HG03439 (cell line): ENCODE measurements at regions not wholly inside any gene's neighbourhood (a gene's known extent, or its start where the extent isn't known, plus 50 kb on each side); places are given as distances from the start of the nearest gene placed in this dataset.

Experiments
- ATAC-seq: cut with Tn5 transposase; IDR thresholded peaks from one replicate; pipeline ENCODE4 v1.9.1; 2021; ENCODE audit warnings: mild to moderate bottlenecking, moderate library complexity; ENCODE audit not compliant: unreplicated experiment

DNA sequence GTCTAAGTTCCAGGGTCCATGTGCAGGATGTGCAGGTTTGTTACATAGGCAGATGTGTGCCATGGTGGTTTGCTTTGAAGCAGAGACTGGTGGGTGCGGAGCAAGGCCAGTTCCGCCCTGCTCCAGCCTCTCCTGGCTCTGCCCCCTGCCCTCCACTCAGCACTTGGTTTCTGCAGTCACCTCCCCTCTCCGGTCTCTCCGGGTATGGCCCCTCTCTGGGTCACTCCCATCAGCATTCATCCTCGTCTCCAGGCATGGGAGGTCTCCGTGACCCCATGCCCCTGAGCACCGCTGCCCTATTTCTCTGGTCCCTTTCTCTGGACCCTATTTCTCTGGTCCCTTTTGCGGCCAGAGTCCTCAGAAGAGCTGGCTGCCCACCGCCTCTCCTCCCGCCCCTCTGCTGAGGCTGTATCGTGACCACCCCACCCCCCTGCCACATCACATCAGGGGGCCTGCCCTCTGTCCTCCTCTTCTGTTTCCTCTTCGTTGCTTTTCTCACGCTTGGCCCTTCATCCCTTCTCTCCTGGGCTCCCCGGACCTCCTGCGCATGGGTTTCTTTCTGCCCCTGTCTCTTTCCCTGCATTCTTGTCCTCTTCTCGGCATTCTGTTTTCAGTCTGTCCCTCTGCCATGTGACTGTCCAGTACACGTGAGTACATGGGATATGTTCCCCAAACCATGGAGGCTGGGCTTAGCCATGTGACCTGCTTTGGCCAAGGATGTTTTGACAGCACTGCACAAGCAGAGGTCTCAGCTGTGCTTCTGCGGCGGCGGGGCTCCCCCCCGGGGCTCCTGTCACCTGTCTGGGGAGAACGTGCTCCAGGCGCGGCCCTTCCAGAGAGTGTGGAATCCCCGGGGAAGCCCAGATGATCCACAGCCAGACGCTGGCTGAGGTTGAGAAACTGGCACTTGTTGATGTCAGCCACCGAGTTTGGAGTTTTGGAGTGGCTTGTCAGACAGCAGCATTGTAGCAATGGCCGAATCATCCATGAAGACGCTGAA is 54.4 kb upstream of the C1orf174 start:
- no peak for ATAC-seq

DNA sequence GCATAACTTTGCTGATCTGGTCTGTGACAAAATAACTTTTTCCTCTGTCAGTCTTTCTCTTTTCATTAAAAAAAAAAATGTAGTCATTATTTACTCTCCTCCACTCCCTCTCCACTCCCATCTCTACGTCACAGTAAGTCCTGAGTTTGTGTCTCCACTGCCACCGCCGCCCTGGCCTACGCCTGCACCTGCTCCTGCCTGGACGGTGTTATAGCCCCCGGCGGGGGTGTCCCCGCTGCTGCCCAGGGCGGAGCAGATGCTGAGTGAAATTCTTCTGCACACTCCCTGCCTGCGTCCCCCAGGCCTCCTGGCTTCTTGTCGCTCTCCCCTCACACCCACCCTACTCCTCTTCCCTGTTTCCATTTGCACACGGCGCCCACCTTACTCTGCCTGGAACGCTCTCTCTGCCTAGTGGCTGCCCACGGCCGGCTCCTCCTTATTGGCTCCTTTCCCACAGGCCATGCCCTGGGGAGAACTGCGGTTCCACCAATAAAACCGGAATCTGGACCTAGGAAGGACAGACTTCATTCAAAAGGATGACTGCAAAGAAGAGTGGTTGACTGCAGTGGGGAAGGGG is 55.2 kb upstream of the C1orf174 start:
- ATAC-seq: no peak

DNA sequence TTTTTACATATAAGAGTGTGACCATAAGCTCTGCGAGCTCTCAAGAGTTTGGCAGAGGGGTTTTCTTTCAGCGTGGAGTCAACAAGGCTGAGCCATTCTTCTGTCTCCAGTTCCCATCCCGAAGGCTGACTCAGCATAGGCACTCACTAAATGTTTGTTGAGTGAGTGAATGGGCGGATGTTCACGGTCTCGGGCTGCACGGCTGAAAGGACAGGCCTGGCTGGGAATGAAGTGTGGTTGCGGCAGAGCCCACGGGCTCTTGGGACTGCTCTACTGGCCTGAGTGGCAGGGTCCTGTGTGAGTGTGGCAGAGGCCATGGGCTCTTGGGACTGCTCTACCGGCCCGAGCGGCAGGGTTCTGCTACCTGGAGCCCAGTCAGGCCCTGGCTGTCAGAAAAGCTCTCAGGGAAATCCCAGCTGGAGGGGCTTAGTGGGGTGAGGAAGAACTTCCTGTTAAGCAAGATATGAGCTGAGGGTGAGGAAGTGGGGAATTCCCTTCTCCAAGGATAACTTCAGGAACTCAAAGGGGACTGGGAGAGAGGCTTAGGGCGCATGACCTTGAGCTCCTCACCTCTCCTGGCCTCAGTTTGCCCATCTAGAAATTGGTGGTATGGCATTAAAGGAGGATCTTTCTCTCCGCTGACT is 56.6 kb upstream of the C1orf174 start:
- no peak for ATAC-seq

DNA sequence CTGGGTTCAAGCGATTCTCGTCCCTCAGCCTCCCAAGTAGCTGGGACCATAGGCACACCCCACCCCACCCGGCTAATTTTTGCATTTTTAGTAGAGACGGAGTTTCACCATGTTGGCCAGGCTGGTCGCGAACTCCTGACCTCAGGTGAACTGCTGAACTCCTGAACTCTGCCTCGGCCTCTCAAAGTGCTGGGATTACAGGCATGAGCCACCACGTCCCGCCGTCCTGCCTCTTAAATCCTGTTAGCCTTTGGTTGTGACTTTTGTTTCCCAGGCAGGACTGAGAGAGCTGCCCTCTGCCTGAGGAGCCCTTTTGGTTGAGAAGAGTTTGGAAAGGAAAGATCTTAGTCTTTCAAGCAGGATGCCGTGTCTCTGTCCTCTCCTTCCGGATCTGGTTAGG is 59.3 kb upstream of the C1orf174 start:
- no peak for ATAC-seq

DNA sequence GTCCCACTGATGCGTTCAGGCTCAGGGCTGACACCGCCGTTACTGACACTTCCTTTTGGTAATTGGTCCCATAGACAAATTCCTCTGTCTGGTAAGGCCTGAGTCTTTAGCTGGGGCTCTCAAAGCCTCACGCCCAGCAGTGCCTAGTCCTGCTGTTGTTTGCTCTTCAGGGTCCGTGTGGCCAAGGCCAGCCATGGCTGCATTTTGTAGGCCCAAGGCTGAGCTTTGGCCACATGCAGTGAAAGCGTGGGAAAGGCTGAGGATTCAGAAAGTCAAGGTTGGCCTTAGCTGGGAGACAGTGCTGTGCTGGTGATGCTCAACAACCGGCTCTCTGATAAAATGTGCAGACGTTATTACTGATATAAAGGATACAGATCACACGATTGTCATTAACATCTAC is 63.5 kb upstream of the C1orf174 start:
- no peak for ATAC-seq

DNA sequence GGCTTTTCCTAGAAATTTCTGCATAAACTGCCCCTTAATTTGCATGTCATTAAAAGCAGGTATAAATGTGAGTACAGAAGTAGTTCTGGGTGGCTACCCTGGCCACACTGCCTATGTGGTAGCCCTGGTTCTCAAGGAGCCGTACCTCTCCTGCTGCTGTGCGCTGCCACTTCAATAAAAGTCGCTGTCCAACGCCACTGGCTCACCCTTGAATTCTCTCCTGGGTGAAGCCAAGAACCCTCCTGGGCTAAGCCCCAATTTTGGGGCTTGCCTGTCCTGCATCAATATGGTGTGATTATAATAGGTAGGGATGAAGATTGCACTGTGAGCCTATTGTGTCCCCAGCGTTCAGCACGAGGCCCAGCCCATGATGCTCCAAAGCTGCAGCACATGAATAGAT is 65.6 kb upstream of the C1orf174 start:
- no peak for ATAC-seq

DNA sequence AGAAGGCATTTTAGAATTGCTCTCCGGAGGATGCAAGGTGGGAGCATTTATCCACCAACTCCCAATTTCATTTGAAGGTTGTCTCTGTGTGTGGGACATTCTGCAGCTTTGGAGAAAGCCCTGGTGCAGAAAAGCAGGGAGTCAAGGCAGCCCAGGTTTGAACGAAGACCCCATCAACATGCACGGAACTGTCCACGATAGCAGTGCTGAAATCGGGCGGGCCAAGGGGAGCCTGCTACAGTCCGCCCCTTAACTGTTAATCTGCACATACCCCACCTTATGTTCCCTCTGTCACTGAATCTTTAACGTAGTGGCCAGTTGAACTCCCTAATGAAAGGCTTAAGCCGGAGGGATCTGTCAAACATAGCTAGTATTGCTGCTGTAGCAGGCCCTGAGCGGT is 68.8 kb upstream of the C1orf174 start:
- ATAC-seq: no peak

DNA sequence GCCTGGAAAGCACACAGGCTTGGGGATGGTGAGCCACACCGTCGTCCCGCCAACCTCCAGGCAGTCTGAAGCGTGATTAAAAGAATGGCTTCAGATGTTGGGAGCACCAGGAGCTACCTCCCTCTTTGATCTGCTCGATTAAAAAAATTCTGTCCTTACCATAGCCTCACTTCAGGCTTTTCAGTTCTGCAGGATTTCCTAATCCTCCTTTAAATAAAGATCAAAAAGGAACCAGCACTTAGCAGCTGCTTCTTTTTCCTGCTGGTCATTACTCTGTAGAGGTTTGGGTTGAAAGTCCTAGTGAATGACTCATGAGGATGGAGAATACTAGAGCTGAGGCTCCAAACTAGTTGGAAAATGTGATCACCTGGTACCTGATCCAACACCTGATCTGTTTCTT is 71.9 kb upstream of the C1orf174 start:
- ATAC-seq: no peak

DNA sequence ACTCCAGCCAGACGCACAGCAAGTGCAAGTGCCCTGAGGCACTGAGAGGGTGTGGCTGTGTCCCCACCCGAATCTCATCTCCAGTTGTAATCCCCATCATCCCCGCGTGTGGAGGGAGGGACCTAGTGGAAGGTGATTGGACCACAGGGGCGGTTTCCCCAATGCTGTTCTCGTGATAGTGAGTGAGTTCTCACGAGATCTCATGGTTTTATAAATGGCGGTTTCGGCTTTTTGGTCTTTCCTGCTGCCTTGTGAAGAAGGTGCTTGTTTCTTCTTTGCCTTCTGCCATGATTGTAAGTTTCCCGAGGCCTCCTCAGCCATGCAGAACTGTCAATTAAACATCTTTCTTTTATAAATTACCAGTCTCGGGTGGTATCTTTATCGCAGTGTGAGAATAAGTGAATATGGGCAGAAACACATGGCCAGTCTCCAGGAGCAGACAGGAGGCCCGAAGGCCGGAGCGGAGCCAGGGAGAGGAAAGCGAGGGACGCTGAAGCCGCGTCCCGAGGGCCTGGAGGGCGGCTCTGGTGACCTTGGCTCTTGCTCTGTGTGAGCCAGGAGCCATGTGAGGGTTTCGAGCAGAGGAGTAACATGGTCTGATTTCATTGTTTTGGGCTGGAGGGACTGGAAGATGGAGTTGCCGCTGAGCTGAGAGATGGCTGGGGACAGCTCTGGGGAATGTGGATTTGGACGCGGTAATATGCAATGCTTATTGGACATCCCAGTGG is 76.0 kb upstream of the C1orf174 start:
- ATAC-seq: no peak

DNA sequence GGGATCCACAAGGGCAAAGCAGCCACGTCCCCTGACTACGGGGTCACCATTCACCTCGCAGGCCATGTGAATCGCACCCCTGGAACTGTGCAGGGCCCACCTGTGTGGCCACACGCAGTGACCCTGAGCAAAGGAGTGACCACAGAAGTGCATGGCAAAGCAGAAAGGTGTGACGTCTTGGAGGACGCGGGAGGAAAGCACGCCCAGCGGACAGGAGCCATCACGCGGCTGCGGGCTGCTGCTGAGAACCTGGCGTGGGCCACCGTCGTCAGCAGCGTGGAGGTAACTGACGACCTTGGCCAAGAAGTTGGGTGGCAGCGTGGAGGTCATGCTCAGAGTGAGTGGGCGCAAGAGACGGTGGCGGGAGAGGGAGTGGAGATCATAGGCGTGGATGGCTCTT is 76.7 kb upstream of the C1orf174 start:
- ATAC-seq: no peak

DNA sequence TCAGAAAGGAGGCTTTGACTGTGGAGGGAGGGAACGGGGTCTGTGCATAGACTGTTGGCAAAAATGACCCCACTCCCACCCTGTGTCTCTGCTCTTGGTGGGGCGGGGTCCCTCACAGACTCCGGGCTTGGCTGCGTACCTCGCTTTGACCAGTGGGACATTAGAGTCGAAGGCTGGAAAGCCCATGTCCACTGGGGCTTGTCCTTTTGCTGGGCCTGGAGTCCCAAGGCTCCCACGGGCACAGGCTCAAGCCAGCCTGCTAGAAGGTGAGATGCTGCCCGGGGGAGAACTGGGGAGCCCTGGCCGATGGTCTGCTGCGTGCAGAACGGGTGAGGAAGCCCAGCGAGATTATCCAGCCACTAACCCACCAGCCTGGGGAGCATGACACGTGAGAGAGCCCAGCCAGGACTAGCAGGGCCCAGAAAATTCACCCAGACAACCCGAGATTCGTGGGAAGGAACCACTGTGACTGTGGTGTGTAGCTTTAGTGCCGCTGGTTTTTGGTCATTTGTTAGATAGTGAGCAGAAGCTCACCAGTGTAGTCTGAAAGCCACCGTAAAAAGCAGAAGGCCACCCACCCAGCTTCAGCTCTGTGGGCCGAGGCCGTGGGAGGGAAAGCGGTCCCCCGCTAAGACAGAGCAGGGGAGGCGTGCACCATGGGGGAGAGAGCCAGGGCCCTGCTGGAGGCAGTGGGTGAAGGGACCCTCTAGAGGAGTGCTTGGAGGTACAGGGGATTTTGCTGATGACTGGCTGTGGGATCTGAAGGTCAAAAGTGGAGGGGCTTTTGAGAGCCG is 78.3 kb upstream of the C1orf174 start:
- no peak for ATAC-seq

DNA sequence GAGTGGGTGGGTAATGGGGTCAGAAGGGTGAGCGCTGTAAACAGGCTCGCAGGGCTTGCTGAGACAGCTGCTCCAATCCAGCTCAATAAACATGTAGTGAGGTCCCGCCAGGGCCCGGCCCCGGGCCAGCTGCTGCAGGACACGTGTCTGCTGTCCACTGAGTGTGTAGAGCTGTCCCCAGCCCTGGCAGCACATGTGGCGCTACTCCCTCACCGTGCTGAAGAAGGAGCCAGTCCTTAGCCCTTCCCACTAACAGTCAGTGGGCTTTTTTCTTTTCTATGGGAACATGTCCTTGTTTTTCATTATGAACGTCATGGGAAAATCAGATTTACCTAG is 78.9 kb upstream of the C1orf174 start:
- ATAC-seq: no peak

DNA sequence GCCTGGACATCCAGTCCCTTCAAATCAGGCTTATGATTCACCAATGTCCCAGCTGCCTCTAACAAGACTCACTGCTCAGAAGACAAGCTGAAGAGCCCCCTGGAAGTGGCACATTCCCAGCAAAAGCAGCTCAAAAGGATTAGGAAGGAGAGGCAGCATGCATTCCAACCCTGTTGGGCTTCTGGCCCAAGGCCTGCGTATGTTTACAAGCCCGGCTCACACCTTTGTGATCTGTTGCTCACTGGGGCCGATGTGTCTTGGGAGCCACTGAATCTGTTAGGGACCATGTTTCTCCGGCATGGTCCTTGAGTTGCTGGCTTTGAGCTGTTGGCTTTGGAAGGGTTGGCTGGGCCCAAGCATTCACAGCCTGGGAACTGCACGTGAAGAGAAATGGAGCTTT is 81.2 kb upstream of the C1orf174 start:
- ATAC-seq: no peak

DNA sequence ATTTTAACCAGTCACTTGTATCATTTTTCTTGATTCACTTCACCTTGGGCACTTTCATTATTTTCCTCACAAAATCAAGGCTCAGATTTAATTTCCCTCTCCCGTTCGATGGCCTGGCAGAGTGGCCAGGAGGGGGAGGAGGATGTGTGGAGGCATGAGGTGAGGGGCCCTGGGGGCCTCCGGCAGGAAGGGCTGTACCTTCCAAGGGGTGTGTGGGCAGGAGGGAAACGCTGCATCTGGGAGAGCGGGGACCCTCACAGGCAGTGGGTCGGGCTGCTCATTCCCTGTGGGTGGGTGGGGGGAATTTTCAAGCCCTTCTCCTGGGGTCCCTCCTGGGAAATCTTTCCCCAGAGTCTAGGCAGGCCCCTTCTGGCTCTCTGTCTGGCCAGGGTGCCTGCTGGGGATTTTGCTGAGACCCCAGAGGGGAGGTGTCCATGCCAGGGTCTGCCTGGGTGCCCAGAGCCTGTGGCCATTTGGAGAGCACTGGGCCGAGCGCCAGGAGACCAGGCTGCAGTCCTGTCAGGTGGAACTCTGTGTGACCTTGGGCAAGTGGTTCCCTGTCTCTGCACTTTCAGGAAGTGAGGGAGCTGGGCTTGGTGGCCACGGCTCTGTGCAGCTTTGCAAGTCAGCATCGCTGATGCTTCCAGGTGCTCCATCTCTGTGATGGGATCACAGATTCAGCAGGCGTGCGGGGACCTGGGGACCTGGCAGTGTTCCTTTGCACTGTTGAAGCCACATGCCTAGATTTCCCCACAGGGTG is 81.9 kb upstream of the C1orf174 start:
- no peak for ATAC-seq

DNA sequence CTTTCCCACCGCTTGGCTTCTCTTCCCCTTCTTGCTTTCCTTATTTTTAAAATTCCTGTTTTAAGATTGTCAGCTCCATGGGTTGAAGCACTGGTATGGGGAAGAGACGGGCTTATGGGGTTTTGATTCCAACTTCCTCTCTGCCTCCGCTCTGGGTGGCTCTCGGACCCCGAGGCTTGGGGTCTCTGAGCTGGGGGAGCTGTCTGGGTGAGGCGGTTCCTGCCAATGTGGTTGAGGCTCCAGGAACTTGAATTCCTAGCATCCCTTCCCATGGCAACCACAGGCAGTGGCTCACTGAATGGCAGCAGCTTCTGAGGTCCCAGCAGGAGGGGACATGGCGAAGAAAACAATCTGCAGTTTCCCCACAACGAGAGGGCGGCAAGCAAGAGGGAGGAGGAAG is 83.1 kb upstream of the C1orf174 start:
- no peak for ATAC-seq

DNA sequence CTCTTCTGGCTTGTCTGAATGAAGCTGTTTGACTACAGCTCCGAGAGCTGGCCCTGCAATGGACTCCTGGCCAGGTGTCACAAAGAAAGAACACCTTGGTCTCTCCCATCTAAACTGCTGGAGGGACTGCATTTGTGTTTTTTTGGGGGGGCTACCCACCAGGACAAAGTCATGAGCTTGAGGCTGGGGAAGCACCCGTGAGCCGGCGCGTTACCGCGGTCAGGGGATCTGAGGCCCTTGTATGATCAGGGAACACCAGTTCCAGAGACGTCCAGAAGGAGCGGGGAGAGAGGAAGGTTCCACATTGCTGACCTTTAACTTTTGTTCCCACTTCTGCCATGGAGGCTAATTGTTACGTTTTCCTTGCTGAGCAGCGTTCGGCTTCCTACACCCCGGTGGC is 84.5 kb upstream of the C1orf174 start:
- ATAC-seq: no peak

DNA sequence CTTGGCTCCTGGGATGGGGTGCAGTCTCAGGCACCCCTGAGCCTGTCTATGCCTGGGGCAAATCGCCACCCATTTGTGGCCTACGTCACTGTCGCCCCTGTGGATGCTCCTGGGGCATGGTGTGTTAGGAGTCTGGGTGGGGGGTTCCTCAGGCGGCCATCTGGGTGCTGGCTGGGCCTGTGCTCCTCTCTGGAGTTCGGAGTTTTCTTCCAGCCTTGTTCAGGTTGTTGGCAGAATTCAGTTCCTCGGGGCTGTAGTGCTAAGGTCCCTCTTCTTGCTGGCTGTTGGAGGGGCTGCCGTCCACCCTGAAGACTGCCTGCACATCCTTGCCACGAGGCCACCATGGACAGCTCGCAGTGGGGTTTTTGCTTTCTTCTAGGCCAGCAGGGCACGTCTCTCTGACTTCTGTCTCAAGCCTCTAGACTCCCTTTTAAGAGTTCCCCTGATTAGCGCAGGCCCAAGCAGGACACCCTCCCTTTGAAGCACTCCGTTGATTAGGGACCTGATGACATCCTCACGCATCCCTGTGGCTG is 86.7 kb upstream of the C1orf174 start:
- no peak for ATAC-seq

DNA sequence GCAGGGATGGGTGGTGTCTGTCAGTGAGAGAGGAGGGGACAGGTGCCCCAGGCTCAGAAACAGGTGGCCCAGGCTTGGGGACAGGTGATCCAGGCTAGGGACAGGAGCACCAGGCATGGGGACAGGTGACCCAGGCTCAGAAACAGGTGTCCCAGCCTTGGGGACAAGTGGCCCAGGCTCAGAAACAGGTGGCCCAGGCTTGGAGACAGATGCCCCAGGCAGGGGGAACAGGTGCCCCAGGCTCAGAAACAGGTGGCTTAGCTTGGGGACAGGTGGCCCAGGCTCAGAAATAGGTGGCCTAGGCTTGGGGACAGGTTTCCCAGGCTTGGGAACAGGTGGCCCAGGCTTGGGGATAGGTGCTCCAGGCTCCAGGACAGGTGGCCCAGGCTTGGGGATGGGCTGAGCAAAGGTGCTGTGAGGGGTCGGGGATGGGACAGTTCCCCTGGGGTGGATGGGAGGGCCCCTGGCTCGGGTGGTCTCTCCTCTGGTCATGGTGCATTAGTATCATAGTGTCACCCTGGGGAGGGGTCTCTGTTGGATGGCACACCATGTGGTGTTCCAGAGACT is 87.7 kb upstream of the C1orf174 start:
- no peak for ATAC-seq

DNA sequence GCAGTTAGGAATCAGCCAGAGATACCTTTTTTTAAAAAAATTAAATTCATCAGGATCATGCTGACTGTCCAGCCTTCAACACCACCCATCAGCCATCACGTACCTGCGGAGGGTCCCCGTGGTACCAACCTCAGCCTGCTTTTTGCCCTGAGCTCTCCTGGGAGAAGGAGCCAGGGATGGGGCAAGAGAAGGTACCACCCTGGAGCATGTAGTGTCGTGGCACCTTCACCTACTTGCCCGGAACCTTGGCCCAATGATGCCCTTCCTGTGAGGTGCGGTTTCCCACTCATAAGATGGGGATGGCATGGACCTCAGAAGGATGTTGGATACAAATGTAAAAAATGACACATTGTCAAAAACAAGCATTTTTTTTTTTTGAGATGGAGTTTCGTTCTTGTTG is 88.4 kb upstream of the C1orf174 start:
- ATAC-seq: no peak
